Muscle of leg (tissue), 3 donors: ENCODE measurements at regions not wholly inside any gene's neighbourhood (a gene's known extent, or its start where the extent isn't known, plus 50 kb on each side); places are given as distances from the start of the nearest gene placed in this dataset.

Experiments
- DNase-seq: peaks from one replicate; pipeline ENCODE4 v3.0.0; 2013
- H3K27ac ChIP-seq: one replicate; pipeline ENCODE4 v1.5.1; 2013; ENCODE audit warnings: mild to moderate bottlenecking, low read length, control low read depth
- H3K27me3 ChIP-seq: one replicate; pipeline ENCODE4 v1.6.1; 2013; ENCODE audit warnings: low read length; ENCODE audit not compliant: control insufficient read depth, insufficient read depth
- H3K36me3 ChIP-seq: one replicate; pipeline ENCODE4 v1.6.1; 2013; ENCODE audit warnings: low read length; ENCODE audit not compliant: control insufficient read depth, insufficient read depth
- H3K4me1 ChIP-seq: one replicate; pipeline ENCODE4 v1.6.1; 2013; ENCODE audit warnings: low read length; ENCODE audit not compliant: control insufficient read depth, insufficient read depth
- H3K4me3 ChIP-seq: one replicate; pipeline ENCODE4 v1.5.1; 2013; ENCODE audit warnings: low read length, control low read depth
- H3K9me3 ChIP-seq: replicated peaks from 2 replicates; pipeline ENCODE4 v1.6.1; 2013; ENCODE audit warnings: low read depth, low read length; ENCODE audit not compliant: control insufficient read depth
- WGBS: methylation state at CpG from one replicate; pipeline ENCODE4 v1.1.5; 2013; ENCODE audit warnings: missing lambda C conversion rate; ENCODE audit not compliant: insufficient coverage; 5-methylcytosine and 5-hydroxymethylcytosine counted together

DNA sequence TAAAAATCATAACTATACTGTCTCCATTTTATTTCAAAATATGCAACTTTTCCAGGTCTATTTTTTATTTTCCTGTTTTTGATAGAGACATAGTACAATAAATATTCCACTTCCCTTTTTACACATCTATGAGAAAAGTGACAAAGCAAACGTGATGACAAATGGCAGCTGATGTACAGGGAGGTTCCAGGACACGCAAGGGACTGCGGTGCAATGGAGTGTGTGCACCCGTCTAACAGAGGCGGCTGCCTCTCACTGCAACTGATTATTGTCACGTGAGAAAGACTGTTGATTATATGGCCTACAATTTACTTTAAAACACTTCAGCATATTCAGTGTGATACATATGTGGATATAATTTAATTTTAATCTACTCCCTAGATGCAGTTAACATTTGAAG lies 142.6 kb downstream of the LRRC30 start:
- H3K4me3 ChIP-seq: no peak overlapping the region
- peaks cover 7% of the 10 kb centered on the region for H3K9me3 ChIP-seq
- peaks cover 22% of the 10 kb centered on the region for H3K4me1 ChIP-seq
- H3K36me3 ChIP-seq: no peaks in the 10 kb centered on the region
- DNase-seq: no peak
- 71% methylated on average over 3 of the region's 6 CpGs for WGBS
- no peak overlapping the region for H3K27ac ChIP-seq
- no peaks in the 10 kb centered on the region for H3K27me3 ChIP-seq

- DNase-seq: no peak
- H3K27me3 ChIP-seq: no peaks in the 10 kb centered on the region
- no peaks in the 10 kb centered on the region for H3K36me3 ChIP-seq
- WGBS: 82% methylated on average over 3 of the region's 9 CpGs
- H3K9me3 ChIP-seq: peaks cover 4% of the 10 kb centered on the region
- H3K4me1 ChIP-seq: no peaks in the 10 kb centered on the region
- no peak overlapping the region for H3K4me3 ChIP-seq
- H3K27ac ChIP-seq: no peak overlapping the region
These were observed 150.4 kb downstream of the LRRC30 start for GRCh38 chr18:7381307-7381706.

DNA sequence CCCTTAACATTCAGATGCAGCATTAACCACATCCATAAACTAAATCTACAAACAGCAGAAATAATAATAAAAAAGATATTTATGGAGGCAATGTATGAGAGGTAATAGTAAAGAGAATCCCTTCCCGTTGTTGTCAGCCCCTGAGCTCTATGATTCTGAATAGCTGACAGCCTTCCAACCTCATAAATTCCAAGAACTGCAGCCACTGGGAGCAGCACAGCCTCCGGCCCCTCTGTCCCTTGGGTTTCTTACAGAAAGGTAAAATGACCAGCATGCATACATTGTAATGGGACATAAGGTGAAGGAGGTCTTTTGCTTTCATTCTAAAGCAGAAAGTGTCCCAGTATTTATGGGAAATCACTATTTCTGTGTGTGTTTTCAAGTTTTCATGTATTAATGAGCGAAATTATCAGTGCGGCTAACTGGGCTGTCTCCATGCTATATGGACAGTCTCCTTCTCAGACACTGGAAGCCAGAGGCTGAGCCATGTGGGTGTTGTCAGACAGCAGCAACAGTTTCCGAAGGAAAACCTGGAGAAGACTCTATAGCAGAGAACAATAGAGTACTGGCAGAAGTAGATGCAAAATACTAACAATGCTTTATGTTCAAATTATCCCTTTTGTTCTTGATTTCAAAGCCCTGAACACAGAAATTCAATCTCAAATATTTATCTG lies 151.6 kb downstream of the LRRC30 start:
- no peak overlapping the region for H3K4me3 ChIP-seq
- peak; percentile 16 for DNase-seq
- no peak overlapping the region for H3K27ac ChIP-seq
- H3K4me1 ChIP-seq: no peaks in the 10 kb centered on the region
- no peaks in the 10 kb centered on the region for H3K9me3 ChIP-seq
- no CpG with 5 or more reads among the region's 5 CpGs for WGBS
- H3K36me3 ChIP-seq: no peaks in the 10 kb centered on the region
- H3K27me3 ChIP-seq: no peaks in the 10 kb centered on the region

GRCh38 chr18:7383002-7383980 lies 152.4 kb downstream of the LRRC30 start:
- 43% methylated on average over 6 of the region's 17 CpGs for WGBS

GRCh38 chr18:7388741-7389140 lies 157.9 kb downstream of the LRRC30 start:
- DNase-seq: no peak
- Histone ChIP-seq H3K4me3 (no peak overlapping the region), H3K27me3 (no peaks in the 10 kb centered on the region), H3K9me3 (no peaks in the 10 kb centered on the region), H3K4me1 (no peaks in the 10 kb centered on the region), H3K27ac (no peak overlapping the region), H3K36me3 (no peaks in the 10 kb centered on the region)
- WGBS: 14% methylated on average over 5 of the region's 5 CpGs

More at GRCh38 chr18:7383002-7383980, 152.4 kb downstream of the LRRC30 start:
- Histone ChIP-seq H3K9me3 (no peaks in the 10 kb centered on the region), H3K27me3 (no peaks in the 10 kb centered on the region), H3K4me3 (no peak overlapping the region), H3K4me1 (no peaks in the 10 kb centered on the region), H3K27ac (no peak overlapping the region), H3K36me3 (no peaks in the 10 kb centered on the region)
- DNase-seq: peak; percentile 85

DNA sequence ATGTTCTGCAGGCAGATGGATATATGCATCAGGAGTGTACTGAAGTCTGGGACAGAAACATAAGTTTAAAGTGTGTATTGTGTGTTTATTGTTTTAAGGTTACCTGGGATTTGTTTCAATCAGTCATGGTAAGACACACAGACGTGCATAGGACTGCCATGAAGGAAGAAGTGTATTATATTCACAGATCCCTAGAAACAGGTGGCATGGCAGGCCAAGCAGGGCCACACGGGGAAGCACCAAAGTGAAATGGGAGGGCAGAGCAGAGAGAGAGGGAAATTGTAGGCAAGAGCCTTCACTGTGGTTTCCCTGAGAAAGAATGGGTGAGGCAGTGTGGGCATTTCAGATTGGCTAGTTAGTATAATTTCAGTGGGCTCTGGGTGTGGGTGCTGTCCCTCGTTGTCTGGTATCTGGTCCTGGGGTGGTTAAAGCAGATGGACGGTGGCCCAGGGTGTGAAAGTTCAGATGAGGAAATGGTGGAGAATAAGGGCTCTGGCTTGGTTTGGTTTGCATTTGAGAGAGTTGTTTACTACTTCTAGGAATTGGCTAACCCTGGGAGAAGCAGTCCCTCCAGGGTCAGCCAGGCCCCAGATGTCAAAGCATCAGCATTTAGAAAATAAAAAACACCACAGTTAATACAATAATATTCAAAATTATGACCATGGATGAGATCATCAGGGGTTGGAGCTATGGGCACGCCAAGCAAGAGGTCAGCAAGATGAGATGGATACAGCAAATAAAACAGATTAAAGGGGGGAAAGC lies 160.0 kb downstream of the LRRC30 start:
- Histone ChIP-seq H3K27me3 (no peaks in the 10 kb centered on the region), H3K27ac (no peak overlapping the region), H3K4me1 (no peaks in the 10 kb centered on the region), H3K4me3 (no peak overlapping the region), H3K9me3 (no peaks in the 10 kb centered on the region), H3K36me3 (no peaks in the 10 kb centered on the region)
- DNase-seq: no peak
- WGBS: 83% methylated on average over 4 of the region's 5 CpGs

DNA sequence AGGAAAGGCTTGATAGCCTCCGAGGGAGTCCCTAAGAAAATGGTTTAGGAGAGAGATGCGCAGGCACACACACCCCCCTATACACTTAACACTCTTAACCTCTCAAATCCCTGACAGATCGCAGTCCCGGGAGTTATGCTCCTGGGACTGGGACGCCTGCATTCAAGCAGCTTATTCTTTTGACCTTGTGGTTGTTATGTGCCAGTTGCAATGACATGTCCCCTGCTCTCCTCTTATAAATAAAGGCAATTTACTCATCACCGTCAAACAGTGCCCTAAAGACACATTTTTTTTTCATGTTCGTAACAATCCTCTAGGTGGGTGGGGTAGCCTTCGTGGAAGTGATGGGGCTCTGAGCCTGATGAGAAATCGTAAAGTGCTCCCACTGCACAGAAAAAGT lies 162.2 kb downstream of the LRRC30 start:
- Histone ChIP-seq H3K36me3 (no peaks in the 10 kb centered on the region), H3K27ac (no peak overlapping the region), H3K9me3 (no peaks in the 10 kb centered on the region), H3K4me1 (no peaks in the 10 kb centered on the region), H3K4me3 (no peak overlapping the region), H3K27me3 (no peaks in the 10 kb centered on the region)
- 65% methylated on average over 3 of the region's 9 CpGs for WGBS
- DNase-seq: no peak

DNA sequence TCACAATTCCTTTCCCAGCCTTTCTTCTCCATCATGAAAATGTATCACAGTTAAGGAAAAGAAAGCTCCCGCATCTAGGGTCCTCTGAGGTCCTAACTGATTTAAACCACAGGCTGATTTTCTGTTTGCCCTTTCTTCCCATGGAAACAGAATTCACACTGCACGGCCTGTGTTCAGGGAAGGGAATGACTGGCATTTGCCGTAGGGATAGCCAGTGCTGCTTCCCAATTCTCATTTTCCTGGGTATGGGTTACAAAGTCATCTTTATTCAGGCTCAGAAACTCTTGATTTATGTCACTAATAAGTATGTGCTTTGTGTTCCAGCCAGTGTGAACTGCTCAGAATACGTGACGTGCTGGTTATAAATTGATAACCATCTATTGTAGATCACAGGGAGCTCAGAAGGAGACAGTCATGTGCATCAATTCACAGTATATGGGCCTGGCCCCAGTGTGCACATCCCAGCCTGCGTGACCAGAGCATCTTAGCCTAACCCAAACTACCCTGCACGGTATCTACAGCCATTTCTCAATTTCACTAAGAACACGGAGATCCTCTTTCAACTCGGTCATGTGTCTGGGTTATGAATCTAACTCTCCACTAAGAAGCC lies 163.3 kb downstream of the LRRC30 start:
- H3K36me3 ChIP-seq: no peaks in the 10 kb centered on the region
- H3K27me3 ChIP-seq: no peaks in the 10 kb centered on the region
- no peaks in the 10 kb centered on the region for H3K4me1 ChIP-seq
- H3K4me3 ChIP-seq: no peak overlapping the region
- 73% methylated on average over 4 of the region's 9 CpGs for WGBS
- no peak for DNase-seq
- no peak overlapping the region for H3K27ac ChIP-seq
- no peaks in the 10 kb centered on the region for H3K9me3 ChIP-seq

DNA sequence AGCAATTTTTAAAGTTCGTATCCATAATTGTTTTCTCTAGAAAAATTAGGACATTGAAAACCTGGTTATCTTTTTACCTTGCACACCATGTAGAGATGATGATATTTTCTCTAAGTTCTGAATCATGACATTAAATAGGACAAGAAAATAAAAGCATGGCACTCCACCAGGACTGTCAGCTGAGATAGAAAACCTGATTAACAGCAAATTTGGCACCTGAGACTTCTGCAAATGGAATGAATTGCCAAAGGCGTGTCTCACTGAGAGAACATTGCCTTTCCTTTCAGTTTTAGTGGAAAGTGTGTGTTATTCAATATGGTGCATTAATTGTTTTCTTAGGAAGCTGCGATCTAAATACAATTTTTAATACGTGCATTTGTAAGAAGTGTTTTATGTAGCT lies 164.7 kb downstream of the LRRC30 start:
- Histone ChIP-seq H3K27me3 (no peaks in the 10 kb centered on the region), H3K4me3 (no peak overlapping the region), H3K36me3 (no peaks in the 10 kb centered on the region), H3K4me1 (no peaks in the 10 kb centered on the region), H3K9me3 (no peaks in the 10 kb centered on the region), H3K27ac (no peak overlapping the region)
- DNase-seq: no peak
- no CpG with 5 or more reads among the region's 4 CpGs for WGBS
